GM12878 (cell line): ENCODE measurements at regions not wholly inside any gene's neighbourhood (a gene's known extent, or its start where the extent isn't known, plus 50 kb on each side); places are given as distances from the start of the nearest gene placed in this dataset.

Experiments
- ATAC-seq: fragments of 200-7000 bp; cut with Tn5 transposase; 3 replicates; pipeline ENCODE4 v1.9.1; 2020; ENCODE audit warnings: mild to moderate bottlenecking, moderate library complexity
- BruUV-seq: library from RNA; stranded (reverse); fragments of 400-500 nt; replicated peaks from 2 replicates; lab custom pipeline; 2021; lab: Mats Ljungman, UMichigan
- CTCF ChIA-PET: fragments of 300-600 bp; sonication (Branson Sonifier 250); formaldehyde crosslinking; extraction: SDS; loops from one replicate; lab custom pipeline; 2021; ENCODE audit warnings: inconsistent platforms; lab: Yijun Ruan, JAX
- POLR2A ChIA-PET: fragments of 350-600 bp; formaldehyde crosslinking; extraction: SDS; loops from one replicate; lab custom pipeline; 2021; ENCODE audit warnings: inconsistent platforms; lab: Charles Lee
- RAD21 ChIA-PET: fragments of 300-600 bp; sonication (Branson Sonifier 250); formaldehyde crosslinking; loops from one replicate; lab custom pipeline; 2023; ENCODE audit warnings: antibody characterized with exemption; ENCODE audit not compliant: unreplicated experiment; lab: Charles Lee
- SMC1A ChIA-PET: fragments of 300-600 bp; sonication (Branson Sonifier 250); formaldehyde crosslinking; loops from one replicate; lab custom pipeline; 2023; ENCODE audit not compliant: unreplicated experiment, uncharacterized antibody; lab: Charles Lee
- DNase-seq: peaks from one replicate; pipeline ENCODE4 v3.0.0-alpha.2; 2011; ENCODE audit warnings: low read depth, low spot score
- FAIRE-seq: peaks from 3 replicates; lab custom pipeline; 2011; peaks lifted over from hg19 to GRCh38; lab: Jason Lieb, UNC
- H2AFZ ChIP-seq: 2 replicates; pipeline ENCODE4 v1.6.0; 2011; ENCODE audit warnings: low read depth, low read length, control low read depth; ENCODE audit not compliant: control insufficient read depth
- H3K27ac ChIP-seq: 2 replicates; pipeline ENCODE4 v1.5.1; 2011; ENCODE audit warnings: control low read depth; ENCODE audit not compliant: control insufficient read depth, insufficient read depth
- H3K27me3 ChIP-seq, 2 experiments: replicated peaks in 1 of 2; 2 replicates each; pipeline versions ENCODE4 v1.6.0 to v1.6.1; 2011; ENCODE audit warnings: low read length in 1 of 2; ENCODE audit not compliant: control insufficient read depth in 2 of 2, insufficient read depth in 2 of 2
- H3K36me3 ChIP-seq, 2 experiments: 2 replicates each; pipeline ENCODE4 v1.5.1; 2011; ENCODE audit warnings: low read length in 1 of 2; ENCODE audit not compliant: control insufficient read depth in 2 of 2, insufficient read depth in 2 of 2
- H3K4me1 ChIP-seq: 2 replicates; pipeline ENCODE4 v1.6.1; 2011; ENCODE audit warnings: mild to moderate bottlenecking, low read length, moderate library complexity, mixed read lengths; ENCODE audit not compliant: control insufficient read depth, insufficient read depth
- H3K4me2 ChIP-seq: 2 replicates; pipeline ENCODE4 v1.6.0; 2011; ENCODE audit warnings: control low read depth; ENCODE audit not compliant: control insufficient read depth, insufficient read depth
- H3K4me3 ChIP-seq: fragments of 200-600 bp; sonication (generic); 2 replicates; pipeline ENCODE4 v1.5.1; 2016
- H3K79me2 ChIP-seq: 2 replicates; pipeline ENCODE4 v1.6.0; 2011; ENCODE audit warnings: low read length; ENCODE audit not compliant: control insufficient read depth, insufficient read depth
- H3K9ac ChIP-seq: 2 replicates; pipeline ENCODE4 v1.8.0; 2011; ENCODE audit warnings: low read length, control low read depth, mixed read lengths; ENCODE audit not compliant: control insufficient read depth, insufficient read depth
- H3K9me3 ChIP-seq: replicated peaks from 3 replicates; pipeline ENCODE4 v1.5.1; 2011; ENCODE audit warnings: mild to moderate bottlenecking, low read length; ENCODE audit not compliant: control insufficient read depth, insufficient read depth
- H4K20me1 ChIP-seq: 2 replicates; pipeline ENCODE4 v1.6.0; 2011; ENCODE audit not compliant: control insufficient read depth, insufficient read depth
- ATF3 ChIP-seq: IDR thresholded peaks from 2 replicates; pipeline ENCODE4 v1.6.1; 2011; ENCODE audit warnings: low read depth, mild to moderate bottlenecking, low read length, moderate library complexity, borderline replicate concordance; ENCODE audit errors: extremely low read depth
- BCL3 ChIP-seq: IDR thresholded peaks from 2 replicates; pipeline ENCODE4 v1.6.1; 2011; ENCODE audit warnings: borderline replicate concordance, low read depth, mild to moderate bottlenecking, moderate library complexity, low read length; ENCODE audit not compliant: insufficient read depth, poor library complexity, severe bottlenecking
- CEBPB ChIP-seq, 2 experiments: fragments of 150-350 bp in 1 of 2; IDR thresholded peaks; 2 replicates each; pipeline ENCODE4 v1.6.1; 2012 to 2014; ENCODE audit warnings: low read depth in 2 of 2, low read length in 2 of 2, borderline replicate concordance in 1 of 2, inconsistent platforms in 1 of 2
- CEBPZ ChIP-seq: fragments of 150-350 bp; IDR thresholded peaks from 2 replicates; pipeline ENCODE4 v1.6.1; 2016; ENCODE audit warnings: low read depth, low read length
- EZH2 ChIP-seq: IDR thresholded peaks from 2 replicates; pipeline ENCODE4 v1.6.1; 2012; ENCODE audit warnings: low read depth, mild to moderate bottlenecking, control low read depth, inconsistent platforms, low read length, borderline replicate concordance; ENCODE audit not compliant: control insufficient read depth
- FOS ChIP-seq: IDR thresholded peaks from 3 replicates; pipeline ENCODE4 v1.6.1; 2011; ENCODE audit warnings: borderline replicate concordance; ENCODE audit not compliant: insufficient read length; ENCODE audit errors: extremely low read depth
- MLLT1 ChIP-seq: fragments of 450-650 bp; IDR thresholded peaks from 2 replicates; pipeline ENCODE4 v1.6.1; 2016; ENCODE audit warnings: mild to moderate bottlenecking
- NBN ChIP-seq: fragments of 450-650 bp; IDR thresholded peaks from 2 replicates; pipeline ENCODE4 v1.6.1; 2016
- NFIC ChIP-seq: IDR thresholded peaks from 2 replicates; pipeline ENCODE4 v1.6.1; 2012; ENCODE audit warnings: low read depth, mild to moderate bottlenecking, inconsistent platforms, low read length, moderate library complexity
- PAX8 ChIP-seq: fragments of 450-650 bp; IDR thresholded peaks from 2 replicates; pipeline ENCODE4 v1.6.1; 2017; ENCODE audit warnings: mild to moderate bottlenecking, moderate library complexity
- RUNX3 ChIP-seq: IDR thresholded peaks from 2 replicates; pipeline ENCODE4 v1.6.1; 2012; ENCODE audit warnings: low read length, inconsistent platforms
- SMARCA5 ChIP-seq: fragments of 450-650 bp; IDR thresholded peaks from 2 replicates; pipeline ENCODE4 v1.6.1; 2017; ENCODE audit warnings: mild to moderate bottlenecking
- TCF12 ChIP-seq: IDR thresholded peaks from 2 replicates; pipeline ENCODE4 v1.6.1; 2011; ENCODE audit warnings: low read depth, mild to moderate bottlenecking, low read length
- ZNF592 ChIP-seq: fragments of 450-650 bp; IDR thresholded peaks from 2 replicates; pipeline ENCODE4 v1.6.1; 2017; ENCODE audit warnings: mild to moderate bottlenecking, moderate library complexity
- WGBS: methylation state at CpG from one replicate; pipeline ENCODE4 v1.1.6; 2016; ENCODE audit warnings: low lambda C conversion rate; ENCODE audit not compliant: insufficient replicate concordance, insufficient coverage; ENCODE audit errors: missing lambda C conversion rate; 5-methylcytosine and 5-hydroxymethylcytosine counted together
- in situ Hi-C: fragments of 300-500 bp; cut with MboI; formaldehyde crosslinking; loops from 9 replicates; pipeline ENCODE4 v1.14.3; 2018; ENCODE audit warnings: mixed read lengths
- intact Hi-C: fragments of 100-400 bp; cut with micrococcal nuclease; formaldehyde crosslinking; loops from one replicate; pipeline ENCODE4 v1.14.2; 2022; ENCODE audit not compliant: unreplicated experiment

- H3K4me2 ChIP-seq: no peak overlapping the region
- ATAC-seq: no peak
- H3K4me1 ChIP-seq: no peaks in the 10 kb centered on the region
- ChIA-PET SMC1A (no interaction called here), CTCF (interaction anchor here (0.8 to 1.2 kb wide), 2 partner anchors 37 to 374 kb away, joined by 3 read pairs; no protein-coding TSS in a partner anchor), POLR2A (no interaction called here), RAD21 (no interaction called here)
- H3K79me2 ChIP-seq: no peaks in the 10 kb centered on the region
- H3K36me3 ChIP-seq: no peaks in the 10 kb centered on the region
- intact Hi-C loops: no loop called here
- no peak overlapping the region for H3K4me3 ChIP-seq
- H3K27ac ChIP-seq: no peak overlapping the region
- no peaks in the 10 kb centered on the region for H4K20me1 ChIP-seq
- in situ Hi-C loops: no loop called here
- no peaks in the 10 kb centered on the region for H3K27me3 ChIP-seq
- DNase-seq: no peak
- TF ChIP-seq BCL3: no peak
- no peak for TF ChIP-seq NBN
- TF ChIP-seq ZNF592: no peak
- TF ChIP-seq RUNX3: no peak
- no peak for TF ChIP-seq CEBPB (IDR thresholded peaks at IDR 0.05; ENCODE audit: borderline replicate concordance in 1 of 2, low read depth in 2 of 2, low read length in 2 of 2)
- no peak for TF ChIP-seq EZH2
- no peak for TF ChIP-seq TCF12
- no peak for TF ChIP-seq SMARCA5
- TF ChIP-seq NFIC: no peak
- no peak for TF ChIP-seq ATF3
- TF ChIP-seq MLLT1: no peak
- TF ChIP-seq CEBPZ: no peak
- no peak for TF ChIP-seq FOS
- TF ChIP-seq PAX8: no peak
- FAIRE-seq: no peak
- WGBS: 0% methylated on average over 2 of the region's 2 CpGs
- no TSS peak for BruUV-seq
- no peak overlapping the region for H2AFZ ChIP-seq
- H3K9me3 ChIP-seq: no peaks in the 10 kb centered on the region
- no peak overlapping the region for H3K9ac ChIP-seq
These were observed 199.8 kb upstream of the SASH1 start for GRCh38 chr6:148142821-148143220.
